Tibial nerve (tissue), 4 donors: ENCODE measurements at regions not wholly inside any gene's neighbourhood (a gene's known extent, or its start where the extent isn't known, plus 50 kb on each side); places are given as distances from the start of the nearest gene placed in this dataset.

ENCODE experiments used
- DNase-seq, 2 donors: peaks; one replicate each; pipeline ENCODE4 v3.0.0-alpha.2; 2019; ENCODE audit warnings: low spot score in 2 of 2
- H3K27ac ChIP-seq, 4 donors: fragments of 200-600 bp; sonication (generic) in 3 of 4; one replicate each; pipeline ENCODE4 v1.5.1; 2017 to 2019; ENCODE audit warnings: mild to moderate bottlenecking in 1 of 4
- H3K27me3 ChIP-seq, 2 donors: fragments of 200-600 bp; sonication (generic) in 1 of 2; one replicate each; pipeline versions ENCODE4 v1.5.1 to v1.6.0; 2017 to 2019
- H3K36me3 ChIP-seq, 3 donors: fragments of 200-600 bp; sonication (generic); one replicate each; pipeline ENCODE4 v1.5.1; 2018 to 2019
- H3K4me1 ChIP-seq, 4 donors: fragments of 200-600 bp; sonication (generic) in 3 of 4; one replicate each; pipeline ENCODE4 v1.5.1; 2017 to 2019
- H3K4me3 ChIP-seq, 4 donors: fragments of 200-600 bp; sonication (generic) in 3 of 4; one replicate each; pipeline ENCODE4 v1.5.1; 2017 to 2019; ENCODE audit warnings: mild to moderate bottlenecking in 1 of 4, moderate library complexity in 1 of 4
- H3K9me3 ChIP-seq, 4 donors: fragments of 200-600 bp; sonication (generic) in 3 of 4; one replicate each; pipeline ENCODE4 v1.5.1; 2017 to 2019
- CTCF ChIP-seq, 5 experiments: fragments of 200-600 bp in 3 of 5; fragments of 450-650 bp in 2 of 5; sonication (generic) in 3 of 5; IDR thresholded peaks; one replicate each; pipeline ENCODE4 v1.5.1; 2016 to 2019; ENCODE audit warnings: antibody characterized with exemption in 5 of 5, mild to moderate bottlenecking in 3 of 5, moderate library complexity in 2 of 5
- EP300 ChIP-seq, 2 donors: sonication (generic); formaldehyde crosslinking; IDR thresholded peaks; one replicate each; pipeline ENCODE4 v1.6.1; 2017; ENCODE audit warnings: antibody characterized with exemption in 2 of 2, mild to moderate bottlenecking in 1 of 2
- POLR2A ChIP-seq, 2 donors: fragments of 450-650 bp; IDR thresholded peaks; one replicate each; pipeline ENCODE4 v1.6.1; 2017; ENCODE audit warnings: antibody characterized with exemption in 2 of 2, mild to moderate bottlenecking in 2 of 2, moderate library complexity in 2 of 2
- WGBS, 2 donors: methylation state at CpG; one replicate each; pipeline ENCODE4 v1.1.5; 2018; 5-methylcytosine and 5-hydroxymethylcytosine counted together

GRCh38 chr1:164967300-164967699 is 389.2 kb downstream of the LMX1A start:
- Histone ChIP-seq H3K9me3 (peaks cover 0 to 6% (median 0%) of the 10 kb centered on the region in 4 donors), H3K27ac (no peak overlapping the region), H3K4me1 (no peaks in the 10 kb centered on the region), H3K27me3 (no peaks in the 10 kb centered on the region), H3K4me3 (no peak overlapping the region), H3K36me3 (no peaks in the 10 kb centered on the region)
- no peak for DNase-seq
- TF ChIP-seq CTCF (IDR thresholded peaks at IDR 0.05) (no peak), EP300 (IDR thresholded peaks at IDR 0.05) (no peak), POLR2A (IDR thresholded peaks at IDR 0.05) (no peak)

GRCh38 chr1:164961715-164962114 is 394.8 kb downstream of the LMX1A start:
- DNase-seq: no peak
- H3K36me3 ChIP-seq: no peaks in the 10 kb centered on the region
- no peaks in the 10 kb centered on the region for H3K9me3 ChIP-seq
- no peak overlapping the region for H3K27ac ChIP-seq
- H3K4me3 ChIP-seq: no peak overlapping the region
- TF ChIP-seq CTCF (IDR thresholded peaks at IDR 0.05) (no peak), POLR2A (IDR thresholded peaks at IDR 0.05) (no peak), EP300 (IDR thresholded peaks at IDR 0.05) (no peak)
- H3K27me3 ChIP-seq: no peaks in the 10 kb centered on the region
- 47 to 92% methylated on average over 2 of the region's 2 CpGs for WGBS, 2 donors
- no peaks in the 10 kb centered on the region for H3K4me1 ChIP-seq

- DNase-seq: no peak
- H3K4me1 ChIP-seq: no peaks in the 10 kb centered on the region
- TF ChIP-seq POLR2A (IDR thresholded peaks at IDR 0.05) (no peak), EP300 (IDR thresholded peaks at IDR 0.05) (no peak), CTCF (IDR thresholded peaks at IDR 0.05) (no peak)
- H3K36me3 ChIP-seq: no peaks in the 10 kb centered on the region
- no peaks in the 10 kb centered on the region for H3K27me3 ChIP-seq
- H3K4me3 ChIP-seq: no peak overlapping the region
- 71 to 77% methylated on average over 6 of the region's 6 CpGs for WGBS, 2 donors
- H3K9me3 ChIP-seq: no peaks in the 10 kb centered on the region
- no peak overlapping the region for H3K27ac ChIP-seq
Measured at GRCh38 chr1:164958982-164959768, 397.3 kb downstream of the LMX1A start.

DNA sequence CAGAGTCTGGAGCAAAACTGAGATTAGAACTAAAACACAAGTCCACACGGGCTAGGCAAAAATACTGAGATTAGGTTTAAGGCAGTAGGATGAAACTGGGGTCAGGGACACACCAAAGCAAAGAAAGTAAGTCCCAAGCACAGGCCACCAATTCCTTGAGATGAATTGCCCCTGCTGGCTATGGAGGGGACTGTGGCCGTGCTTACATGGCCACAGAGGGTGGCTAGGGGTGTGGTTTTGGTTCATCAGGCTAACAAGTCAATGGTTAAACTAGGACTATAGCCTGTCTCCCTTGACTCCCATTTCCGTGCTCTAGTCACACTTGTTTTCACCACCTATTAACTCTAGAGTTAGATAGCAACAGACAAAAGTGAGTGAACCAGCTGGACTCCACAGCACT is 394.8 kb downstream of the PBX1 start:
- no peak for DNase-seq
- Histone ChIP-seq H3K27ac (no peak overlapping the region), H3K4me3 (no peak overlapping the region), H3K9me3 (peaks cover 0 to 8% (median 3%) of the 10 kb centered on the region in 4 donors), H3K4me1 (no peaks in the 10 kb centered on the region), H3K27me3 (no peaks in the 10 kb centered on the region), H3K36me3 (no peaks in the 10 kb centered on the region)
- TF ChIP-seq POLR2A (IDR thresholded peaks at IDR 0.05) (no peak), CTCF (IDR thresholded peaks at IDR 0.05) (no peak), EP300 (IDR thresholded peaks at IDR 0.05) (no peak)
- 62 to 67% methylated on average over 3 of the region's 3 CpGs for WGBS, 2 donors

DNA sequence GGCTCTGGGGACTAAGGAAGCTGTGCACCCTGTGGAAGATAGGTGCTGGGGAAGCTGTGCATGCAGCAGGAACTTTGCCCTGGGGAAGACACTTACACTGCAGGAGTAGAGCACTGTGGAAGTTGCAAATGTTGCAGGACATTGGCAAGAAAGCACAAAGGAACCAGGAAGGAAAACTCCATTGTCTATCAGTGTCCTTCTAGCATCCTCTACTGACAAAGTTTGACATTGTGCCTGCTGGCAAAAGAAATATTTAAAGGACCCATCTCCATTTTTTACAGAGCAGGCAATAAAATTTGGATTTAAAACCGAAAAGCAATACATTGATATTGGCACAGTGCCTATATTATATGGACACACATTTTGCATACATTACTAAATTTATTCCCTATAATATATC is 394.1 kb downstream of the PBX1 start:
- no peak for DNase-seq
- H3K36me3 ChIP-seq: no peaks in the 10 kb centered on the region
- 56 to 63% methylated on average over 1 of the region's 1 CpG for WGBS, 2 donors
- TF ChIP-seq POLR2A (IDR thresholded peaks at IDR 0.05) (no peak), EP300 (IDR thresholded peaks at IDR 0.05) (no peak), CTCF (IDR thresholded peaks at IDR 0.05) (no peak)
- no peaks in the 10 kb centered on the region for H3K4me1 ChIP-seq
- no peaks in the 10 kb centered on the region for H3K27me3 ChIP-seq
- H3K27ac ChIP-seq: no peak overlapping the region
- H3K4me3 ChIP-seq: no peak overlapping the region
- H3K9me3 ChIP-seq: peaks cover 0 to 13% (median 7%) of the 10 kb centered on the region in 4 donors
